Endothelial cell of umbilical vein (primary cell): ENCODE measurements at regions not wholly inside any gene's neighbourhood (a gene's known extent, or its start where the extent isn't known, plus 50 kb on each side); places are given as distances from the start of the nearest gene placed in this dataset.

ENCODE experiments used
- BruUV-seq: library from RNA; stranded (reverse); fragments of 400-500 nt; replicated peaks from 2 replicates; lab custom pipeline; 2021; lab: Mats Ljungman, UMichigan
- CTCF ChIA-PET: fragments of 300-600, 350-600 bp; sonication (Branson Sonifier 250); formaldehyde crosslinking; loops from one replicate; lab custom pipeline; 2021; ENCODE audit warnings: antibody characterized with exemption, inconsistent platforms; lab: Charles Lee
- POLR2A ChIA-PET: fragments of 300-600, 350-600 bp; sonication (Branson Sonifier 250); formaldehyde crosslinking; loops from one replicate; lab custom pipeline; 2021; ENCODE audit warnings: antibody characterized with exemption, inconsistent platforms; lab: Charles Lee
- DNase-seq: peaks from one replicate; pipeline ENCODE4 v3.0.0-alpha.2; 2011; ENCODE audit warnings: low read depth, low spot score
- FAIRE-seq: peaks from 2 replicates; lab custom pipeline; 2011; peaks lifted over from hg19 to GRCh38; lab: Jason Lieb, UNC
- H2AFZ ChIP-seq: 2 replicates; pipeline ENCODE4 v1.6.0; 2012; ENCODE audit warnings: low read depth, low read length, control low read depth, inconsistent platforms
- H3K27ac ChIP-seq: 2 replicates; pipeline ENCODE4 v1.5.1; 2011; ENCODE audit warnings: low read depth, mild to moderate bottlenecking, control low read depth, low read length, moderate library complexity; ENCODE audit not compliant: insufficient read depth
- H3K27me3 ChIP-seq, 2 experiments: 2 replicates each; pipeline versions ENCODE4 v1.6.0 to v1.6.1; 2011; ENCODE audit warnings: low read length in 2 of 2, mixed read lengths in 1 of 2; ENCODE audit not compliant: control insufficient read depth in 2 of 2, insufficient read depth in 2 of 2
- H3K36me3 ChIP-seq, 2 experiments: 2 replicates in 1 of 2; 3 replicates in 1 of 2; pipeline ENCODE4 v1.5.1; 2011; ENCODE audit warnings: low read length in 2 of 2, mild to moderate bottlenecking in 1 of 2, moderate library complexity in 1 of 2; ENCODE audit not compliant: control insufficient read depth in 2 of 2, insufficient read depth in 2 of 2; ENCODE audit errors: extremely low read depth in 1 of 2
- H3K4me1 ChIP-seq: 3 replicates; pipeline ENCODE4 v1.5.1; 2011; ENCODE audit warnings: mild to moderate bottlenecking, low read length; ENCODE audit not compliant: control insufficient read depth, insufficient read depth; ENCODE audit errors: extremely low read depth
- H3K4me2 ChIP-seq: 2 replicates; pipeline ENCODE4 v1.6.1; 2011; ENCODE audit warnings: low read length, control low read depth, mixed read lengths; ENCODE audit not compliant: insufficient read depth
- H3K4me3 ChIP-seq, 3 experiments: fragments of 200-600 bp in 1 of 3; sonication (generic), shearing (Covaris generic) in 1 of 3; replicated peaks in 1 of 3; 2 replicates each; pipeline ENCODE4 v1.5.1; 2011 to 2016; ENCODE audit warnings: control low read depth in 3 of 3, low read length in 3 of 3, mild to moderate bottlenecking in 2 of 3, inconsistent platforms in 1 of 3, low read depth in 1 of 3, moderate library complexity in 1 of 3; ENCODE audit not compliant: insufficient read depth in 1 of 3
- H3K79me2 ChIP-seq: 2 replicates; pipeline ENCODE4 v1.6.0; 2012; ENCODE audit warnings: low read length, inconsistent platforms; ENCODE audit not compliant: control insufficient read depth, insufficient read depth
- H3K9ac ChIP-seq: replicated peaks from 2 replicates; pipeline ENCODE3; 2011; ENCODE audit warnings: low read length, control low read depth; ENCODE audit not compliant: insufficient read depth; ENCODE audit errors: extremely low read depth
- H3K9me1 ChIP-seq: replicated peaks from 3 replicates; pipeline ENCODE4 v1.6.0; 2011; ENCODE audit warnings: mild to moderate bottlenecking, low read length; ENCODE audit not compliant: control insufficient read depth, insufficient read depth; ENCODE audit errors: extremely low read depth
- H3K9me3 ChIP-seq: replicated peaks from 2 replicates; pipeline ENCODE4 v1.5.1; 2012; ENCODE audit warnings: low read length, inconsistent platforms; ENCODE audit not compliant: control insufficient read depth, insufficient read depth
- H4K20me1 ChIP-seq: replicated peaks from 2 replicates; pipeline ENCODE3; 2011; ENCODE audit warnings: mild to moderate bottlenecking, low read length; ENCODE audit not compliant: control insufficient read depth, insufficient read depth; ENCODE audit errors: extremely low read depth
- CTCF ChIP-seq, 2 donors: IDR thresholded peaks; 1 replicate in 1 of 2; 2 replicates in 1 of 2; pipeline ENCODE4 v1.5.1; 2011; ENCODE audit warnings: low read length in 2 of 2, mild to moderate bottlenecking in 2 of 2, moderate library complexity in 2 of 2, control low read depth in 1 of 2, inconsistent platforms in 1 of 2, low read depth in 1 of 2; ENCODE audit not compliant: insufficient read depth in 1 of 2; ENCODE audit errors: extremely low read depth in 1 of 2
- EZH2 ChIP-seq: IDR thresholded peaks from 2 replicates; pipeline ENCODE4 v1.6.1; 2012; ENCODE audit warnings: borderline replicate concordance, low read depth, mild to moderate bottlenecking, moderate library complexity, low read length, inconsistent platforms; ENCODE audit not compliant: severe bottlenecking
- FOS ChIP-seq: IDR thresholded peaks from 2 replicates; pipeline ENCODE4 v1.6.1; 2011; ENCODE audit warnings: mild to moderate bottlenecking, low read length, moderate library complexity, borderline replicate concordance; ENCODE audit not compliant: insufficient read depth
- GATA2 ChIP-seq: IDR thresholded peaks from 2 replicates; pipeline ENCODE4 v1.7.0; 2011; ENCODE audit warnings: low read depth, mild to moderate bottlenecking, moderate library complexity, mixed read lengths, low read length; ENCODE audit not compliant: insufficient read length, insufficient read depth
- JUN ChIP-seq: IDR thresholded peaks from 2 replicates; pipeline ENCODE4 v1.6.1; 2011; ENCODE audit warnings: borderline replicate concordance, low read depth; ENCODE audit not compliant: insufficient read length, insufficient read depth
- MAX ChIP-seq: IDR thresholded peaks from 2 replicates; pipeline ENCODE4 v1.6.1; 2011; ENCODE audit not compliant: insufficient read depth, insufficient read length
- MYC ChIP-seq: IDR thresholded peaks from one replicate; pipeline ENCODE4 v1.6.1; 2011; ENCODE audit warnings: mild to moderate bottlenecking, low read depth, low read length
- POLR2A ChIP-seq: IDR thresholded peaks from 2 replicates; pipeline ENCODE4 v1.6.1; 2012; ENCODE audit warnings: low read depth, mild to moderate bottlenecking, control low read depth, low read length
- POLR2AphosphoS5 ChIP-seq: IDR thresholded peaks from 2 replicates; pipeline ENCODE4 v1.6.1; 2012; ENCODE audit warnings: low read depth, mild to moderate bottlenecking, control low read depth, low read length, moderate library complexity; ENCODE audit not compliant: insufficient read depth
- dilution Hi-C: fragments of 300-500 bp; cut with MboI; formaldehyde crosslinking; loops from one replicate; pipeline ENCODE4 v1.15.0; 2019; ENCODE audit warnings: low sequenced_read_pairs; ENCODE audit not compliant: extremely low pct_ligation_motif_present
- intact Hi-C: fragments of 100-400 bp; cut with micrococcal nuclease; formaldehyde crosslinking; loops from one replicate; pipeline ENCODE4 v1.10.0; 2022

- Histone ChIP-seq H3K36me3 (no peaks in the 10 kb centered on the region), H3K9me1 (no peaks in the 10 kb centered on the region), H3K4me3 (no peak overlapping the region), H3K27me3 (no peaks in the 10 kb centered on the region), H4K20me1 (no peaks in the 10 kb centered on the region), H3K9me3 (peaks cover 2% of the 10 kb centered on the region), H2AFZ (no peak overlapping the region), H3K9ac (no peak overlapping the region), H3K79me2 (no peaks in the 10 kb centered on the region), H3K4me1 (no peaks in the 10 kb centered on the region), H3K27ac (no peak overlapping the region), H3K4me2 (no peak overlapping the region)
- no TSS peak for BruUV-seq
- dilution Hi-C loops = no loop called here
- DNase-seq (no peak), FAIRE-seq (no peak)
- intact Hi-C loops = no loop called here
- ChIA-PET POLR2A (no interaction called here), CTCF (no interaction called here)
- TF ChIP-seq FOS (no peak), CTCF (IDR thresholded peaks at IDR 0.05; ENCODE audit: extremely low read depth in 1 of 2, insufficient read depth in 1 of 2, low read depth in 1 of 2, low read length in 2 of 2) (no peak), MYC (no peak)
These were observed 185.2 kb downstream of the ADAM29 start for GRCh38 chr4:175103403-175103802.

GRCh38 chr4:175106301-175106700 lies 188.1 kb downstream of the ADAM29 start:
- no peak for FAIRE-seq
- Histone ChIP-seq H2AFZ (no peak overlapping the region), H3K9me3 (peaks cover 7% of the 10 kb centered on the region), H3K9ac (no peak overlapping the region), H3K27ac (no peak overlapping the region), H3K4me3 (no peak overlapping the region), H3K79me2 (no peaks in the 10 kb centered on the region), H3K36me3 (no peaks in the 10 kb centered on the region), H4K20me1 (no peaks in the 10 kb centered on the region), H3K27me3 (no peaks in the 10 kb centered on the region), H3K9me1 (no peaks in the 10 kb centered on the region), H3K4me2 (no peak overlapping the region), H3K4me1 (no peaks in the 10 kb centered on the region)
- dilution Hi-C loops = no loop called here
- POLR2A ChIA-PET = no interaction called here
- BruUV-seq = no TSS peak
- no peak for DNase-seq
- CTCF ChIA-PET = no interaction called here
- intact Hi-C loops = no loop called here
- TF ChIP-seq MAX (no peak), CTCF (IDR thresholded peaks at IDR 0.05; ENCODE audit: extremely low read depth in 1 of 2, insufficient read depth in 1 of 2, low read depth in 1 of 2, low read length in 2 of 2) (no peak), POLR2A (no peak), JUN (no peak), MYC (no peak), POLR2AphosphoS5 (no peak), FOS (no peak), GATA2 (no peak), EZH2 (no peak)
